SW480 (cell line): ENCODE measurements at regions not wholly inside any gene's neighbourhood (a gene's known extent, or its start where the extent isn't known, plus 50 kb on each side); places are given as distances from the start of the nearest gene placed in this dataset.

Source experiments
- DNase-seq: peaks from one replicate; pipeline ENCODE4 v3.0.0-alpha.2; 2016; ENCODE audit warnings: low spot score

GRCh38 chr6:43982084-43982625, 145.1 kb downstream of the MRPL14 start:
- no peak for DNase-seq

- DNase-seq, result no peak
Observed at GRCh38 chr6:43981363-43981990, 145.8 kb downstream of the MRPL14 start.

GRCh38 chr6:43980004-43980795, 147.1 kb downstream of the MRPL14 start:
- DNase-seq, result no peak

- DNase-seq, result no peak
Observed at GRCh38 chr6:43979525-43979924, 147.7 kb downstream of the MRPL14 start.

- no peak for DNase-seq
Observed at GRCh38 chr6:43978473-43979346, 148.5 kb downstream of the MRPL14 start.

- DNase-seq, result peak; percentile 21
Observed at GRCh38 chr6:43977404-43978111, 149.7 kb downstream of the MRPL14 start.

GRCh38 chr6:43976706-43977403, 150.4 kb downstream of the MRPL14 start:
- no peak for DNase-seq

GRCh38 chr6:43974643-43975230, 152.5 kb downstream of the MRPL14 start:
- DNase-seq, result no peak

- no peak for DNase-seq
Observed at GRCh38 chr6:43973357-43973756, 153.9 kb downstream of the MRPL14 start.

- DNase-seq, result no peak
Observed at GRCh38 chr6:43972913-43973300, 154.3 kb downstream of the MRPL14 start.

- DNase-seq, result no peak
Observed at GRCh38 chr6:43972179-43972912, 154.9 kb downstream of the MRPL14 start.

- no peak for DNase-seq
Observed at GRCh38 chr6:43971776-43972126, 155.5 kb downstream of the MRPL14 start.

- DNase-seq, result no peak
Observed at GRCh38 chr6:43970913-43971775, 156.1 kb downstream of the MRPL14 start.

GRCh38 chr6:43970068-43970912, 157.0 kb downstream of the MRPL14 start:
- DNase-seq, result no peak

- DNase-seq, result no peak
Observed at GRCh38 chr6:43969158-43969981, 157.9 kb downstream of the MRPL14 start.

GRCh38 chr6:43968110-43968965, 158.9 kb downstream of the MRPL14 start:
- no peak for DNase-seq
